K562 (cell line): ENCODE measurements at regions not wholly inside any gene's neighbourhood (a gene's known extent, or its start where the extent isn't known, plus 50 kb on each side); places are given as distances from the start of the nearest gene placed in this dataset.

Experiments
- ATAC-seq: fragments of 200-7000 bp; cut with Tn5 transposase; 3 replicates; pipeline ENCODE4 v1.9.1; 2020; ENCODE audit warnings: moderate library complexity
- BruUV-seq: library from RNA; stranded (reverse); fragments of 400-500 nt; replicated peaks from 2 replicates; lab custom pipeline; 2021; lab: Mats Ljungman, UMichigan
- CTCF ChIA-PET: fragments of 300-600 bp; formaldehyde crosslinking; extraction: SDS; loops from one replicate; lab custom pipeline; 2021; ENCODE audit warnings: low intra/inter-chr PET ratio; lab: Yijun Ruan, JAX
- POLR2A ChIA-PET: fragments of 300-600, 350-650 bp; sonication (Branson Sonifier 250); formaldehyde crosslinking; extraction: SDS; loops from one replicate; lab custom pipeline; 2021; ENCODE audit warnings: antibody characterized with exemption, inconsistent platforms; lab: Yijun Ruan, JAX
- DNase-seq, 4 experiments: peaks; one replicate each; pipeline versions ENCODE4 v3.0.0 to v3.0.0-alpha.2; 2011 to 2018; ENCODE audit warnings: low spot score in 3 of 4, mixed read lengths in 3 of 4; ENCODE audit errors: extremely low read depth in 1 of 4
- FAIRE-seq: peaks from 2 replicates; lab custom pipeline; 2011; peaks lifted over from hg19 to GRCh38; lab: Jason Lieb, UNC
- H2AFZ ChIP-seq: 2 replicates; pipeline ENCODE4 v1.6.0; 2011; ENCODE audit warnings: low read depth, low read length, control low read depth, inconsistent platforms
- H3K27ac ChIP-seq: fragments of 200-600 bp; 3 replicates; pipeline ENCODE4 v1.8.0; 2011; ENCODE audit warnings: low read depth, mild to moderate bottlenecking, control low read depth, inconsistent platforms, low read length, moderate library complexity, mixed read lengths; ENCODE audit errors: extremely low read depth
- H3K27me3 ChIP-seq, 2 experiments: fragments of 300-600 bp in 1 of 2; 2 replicates in 1 of 2; 3 replicates in 1 of 2; pipeline versions ENCODE4 v1.6.0 to v1.8.0; 2011; ENCODE audit warnings: inconsistent platforms in 2 of 2, low read length in 2 of 2, mild to moderate bottlenecking in 1 of 2, mixed read lengths in 1 of 2, moderate library complexity in 1 of 2; ENCODE audit not compliant: control insufficient read depth in 2 of 2, insufficient read depth in 2 of 2
- H3K36me3 ChIP-seq: fragments of 300-600 bp; 3 replicates; pipeline ENCODE4 v1.8.0; 2011; ENCODE audit warnings: mild to moderate bottlenecking, low read length, inconsistent platforms; ENCODE audit not compliant: control insufficient read depth, insufficient read depth
- H3K4me1 ChIP-seq, 2 experiments: fragments of 200-600 bp in 1 of 2; replicated peaks in 1 of 2; 2 replicates in 1 of 2; 3 replicates in 1 of 2; pipeline versions ENCODE4 v1.5.1 to v1.8.0; 2011; ENCODE audit warnings: inconsistent platforms in 2 of 2, low read length in 2 of 2, mild to moderate bottlenecking in 1 of 2, mixed read lengths in 1 of 2, moderate library complexity in 1 of 2; ENCODE audit not compliant: control insufficient read depth in 2 of 2, insufficient read depth in 2 of 2
- H3K4me2 ChIP-seq: 2 replicates; pipeline ENCODE4 v1.6.1; 2011; ENCODE audit warnings: low read length, control low read depth, inconsistent platforms, mixed read lengths; ENCODE audit not compliant: insufficient read depth
- H3K4me3 ChIP-seq: fragments of 200-600 bp; sonication (generic), shearing (Covaris generic); 2 replicates; pipeline ENCODE4 v1.5.1; 2016; ENCODE audit warnings: control low read depth, inconsistent platforms
- H3K79me2 ChIP-seq: fragments of 200-600 bp; 3 replicates; pipeline ENCODE4 v1.8.0; 2011; ENCODE audit warnings: low read length, inconsistent platforms; ENCODE audit not compliant: control insufficient read depth, insufficient read depth
- H3K9ac ChIP-seq, 2 experiments: 2 replicates each; pipeline versions ENCODE4 v1.6.0 to v1.6.1; 2011; ENCODE audit warnings: low read depth in 2 of 2, low read length in 2 of 2, control low read depth in 1 of 2, inconsistent platforms in 1 of 2, mild to moderate bottlenecking in 1 of 2, mixed read lengths in 1 of 2; ENCODE audit not compliant: insufficient read depth in 1 of 2
- H3K9me1 ChIP-seq: one replicate; pipeline ENCODE4 v1.6.0; 2011; ENCODE audit warnings: inconsistent platforms, mild to moderate bottlenecking, low read length, moderate library complexity; ENCODE audit not compliant: control insufficient read depth, insufficient read depth
- H3K9me3 ChIP-seq: replicated peaks from 2 replicates; pipeline ENCODE4 v1.5.1; 2011; ENCODE audit warnings: low read depth, low read length, inconsistent platforms; ENCODE audit not compliant: control insufficient read depth, insufficient read depth
- H4K20me1 ChIP-seq: replicated peaks from 2 replicates; pipeline ENCODE4 v1.6.1; 2011; ENCODE audit warnings: low read length, inconsistent platforms, mixed read lengths; ENCODE audit not compliant: control insufficient read depth, insufficient read depth
- CAMTA2 ChIP-seq: fragments of 250-450 bp; sonication (Bioruptor Pico); conservative IDR thresholded peaks from 2 replicates; pipeline ENCODE4 v1.5.1; 2022
- EGR1 ChIP-seq: fragments of 450-650 bp; conservative IDR thresholded peaks from 2 replicates; pipeline ENCODE4 v1.6.1; 2017; ENCODE audit warnings: mild to moderate bottlenecking
- FOSL1 ChIP-seq: fragments of 200-800 bp; sonication (Bioruptor generic); conservative IDR thresholded peaks from 2 replicates; pipeline ENCODE4 v1.6.1; 2016; ENCODE audit warnings: missing genetic modification characterization, missing compliant biosample characterization
- GATA2 ChIP-seq: sonication (generic); formaldehyde crosslinking; IDR thresholded peaks from 2 replicates; pipeline ENCODE4 v1.4.0; 2020; ENCODE audit warnings: mild to moderate bottlenecking, missing genetic modification reagents
- IRF2 ChIP-seq: sonication (generic); formaldehyde crosslinking; IDR thresholded peaks from 2 replicates; pipeline ENCODE4 v1.8.1; 2022; ENCODE audit warnings: mild to moderate bottlenecking, missing genetic modification reagents
- JUND ChIP-seq, 2 experiments: IDR thresholded peaks; 2 replicates in 1 of 2; 3 replicates in 1 of 2; pipeline ENCODE4 v1.6.1; 2011; ENCODE audit warnings: borderline replicate concordance in 2 of 2, low read depth in 2 of 2, low read length in 2 of 2, improper control_type of control experiment in 1 of 2, missing biosample characterization in 1 of 2, missing genetic modification characterization in 1 of 2, missing genetic modification reagents in 1 of 2
- NUFIP1 ChIP-seq: fragments of 450-650 bp; IDR thresholded peaks from 2 replicates; pipeline ENCODE4 v1.6.1; 2018; ENCODE audit not compliant: partially characterized antibody
- PHF20 ChIP-seq: fragments of 450-650 bp; IDR thresholded peaks from 2 replicates; pipeline ENCODE4 v1.6.1; 2018; ENCODE audit not compliant: partially characterized antibody
- RFX1 ChIP-seq: fragments of 450-650 bp; IDR thresholded peaks from 2 replicates; pipeline ENCODE4 v1.6.1; 2016; ENCODE audit warnings: mild to moderate bottlenecking, moderate library complexity
- SAP30 ChIP-seq: fragments of 200-600 bp; sonication (generic); IDR thresholded peaks from 2 replicates; pipeline ENCODE4 v1.6.1; 2012; ENCODE audit warnings: borderline replicate concordance, low read depth, mild to moderate bottlenecking, moderate library complexity, low read length, control low read depth, inconsistent platforms; ENCODE audit not compliant: insufficient read depth, poor library complexity, severe bottlenecking
- ZKSCAN8 ChIP-seq: fragments of 200-800 bp; sonication (Bioruptor generic); IDR thresholded peaks from 2 replicates; pipeline ENCODE4 v1.6.1; 2016; ENCODE audit warnings: missing genetic modification characterization, missing compliant biosample characterization
- ZNF384 ChIP-seq: IDR thresholded peaks from 2 replicates; pipeline ENCODE4 v1.6.1; 2012; ENCODE audit warnings: low read depth, low read length, improper control_type of control experiment
- ZNF431 ChIP-seq: sonication (generic); formaldehyde crosslinking; IDR thresholded peaks from 2 replicates; pipeline ENCODE4 v1.8.0; 2022; ENCODE audit warnings: mild to moderate bottlenecking, missing genetic modification reagents
- WGBS: fragments of 100-300 bp; shearing (Covaris generic); methylation state at CpG from one replicate; pipeline ENCODE4 v1.1.6; 2016; ENCODE audit warnings: low coverage, mixed read lengths; ENCODE audit not compliant: insufficient coverage; ENCODE audit errors: missing lambda C conversion rate; 5-methylcytosine and 5-hydroxymethylcytosine counted together
- in situ Hi-C: fragments of 300-500 bp; cut with MboI; formaldehyde crosslinking; loops from 4 replicates; pipeline ENCODE4 v1.15.0; 2018; ENCODE audit warnings: inconsistent platforms, mixed read lengths
- intact Hi-C: fragments of 100-400 bp; cut with micrococcal nuclease; formaldehyde crosslinking; loops from 2 replicates; pipeline ENCODE4 v1.14.2; 2022
- TF ChIP-seq, protein P1 (sequence below): fragments of 250-450 bp; sonication (Bioruptor Pico); IDR thresholded peaks from 2 replicates; pipeline ENCODE4 v1.5.0; 2021; ENCODE audit warnings: mild to moderate bottlenecking, borderline replicate concordance

DNA sequence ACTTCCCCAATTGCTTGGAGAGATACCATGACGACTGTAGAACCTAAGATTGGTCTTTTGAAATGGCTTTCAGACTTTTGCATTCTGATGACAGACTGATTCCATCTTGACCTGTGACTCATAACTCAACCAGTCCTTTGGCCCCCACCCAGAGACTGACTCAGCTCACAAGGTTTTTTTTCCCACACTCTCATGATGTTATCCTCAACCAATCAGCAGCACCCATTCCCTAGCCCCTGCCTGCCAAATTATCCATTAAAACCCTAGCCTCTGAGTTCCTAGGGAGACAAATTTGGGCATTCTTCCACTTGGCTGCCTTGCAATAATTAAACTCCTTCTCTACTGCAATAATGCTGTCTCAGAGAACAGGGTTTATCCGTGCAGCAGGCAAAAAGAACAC is 1263.3 kb upstream of the CDH9 start:
- BruUV-seq, result no TSS peak
- H3K4me2 ChIP-seq, result no peak overlapping the region
- H3K4me1 ChIP-seq, result no peaks in the 10 kb centered on the region
- H4K20me1 ChIP-seq, result no peaks in the 10 kb centered on the region
- CTCF ChIA-PET, result no interaction called here
- DNase-seq (peak in 1 of 4 experiments; percentile 0), FAIRE-seq (no peak), ATAC-seq (no peak)
- in situ Hi-C loops, result no loop called here
- H3K79me2 ChIP-seq, result no peaks in the 10 kb centered on the region
- H2AFZ ChIP-seq, result no peak overlapping the region
- no peak overlapping the region for H3K4me3 ChIP-seq
- H3K36me3 ChIP-seq, result no peaks in the 10 kb centered on the region
- 0% methylated on average over 2 of the region's 2 CpGs for WGBS
- H3K9me1 ChIP-seq, result no peaks in the 10 kb centered on the region
- H3K9me3 ChIP-seq, result no peaks in the 10 kb centered on the region
- POLR2A ChIA-PET, result no interaction called here
- H3K27ac ChIP-seq, result no peak overlapping the region
- H3K27me3 ChIP-seq, result no peaks in the 10 kb centered on the region
- intact Hi-C loops, result no loop called here
- H3K9ac ChIP-seq, result no peak overlapping the region
- TF ChIP-seq ZNF384 (no peak), RFX1 (peak; percentile 12; the same call in 1 of the 2 replicates), SAP30 (no peak), JUND (IDR thresholded peaks at IDR 0.05; ENCODE audit: borderline replicate concordance, low read depth, low read length) (no peak), JUND (tag; IDR thresholded peaks at IDR 0.05; ENCODE audit: borderline replicate concordance, low read depth, low read length) (peak; percentile 42; the same call in 1 of the 3 replicates), NUFIP1 (no peak), ZNF431 (CRISPR knock-in tag) (no peak), EGR1 (no peak), FOSL1 (peak; percentile 31; the same call in 1 of the 2 replicates), PHF20 (no peak), CAMTA2 (no peak), IRF2 (no peak), ZKSCAN8 (CRISPR knock-in tag) (no peak), GATA2 (no peak)
- TF ChIP-seq, protein P1, sequence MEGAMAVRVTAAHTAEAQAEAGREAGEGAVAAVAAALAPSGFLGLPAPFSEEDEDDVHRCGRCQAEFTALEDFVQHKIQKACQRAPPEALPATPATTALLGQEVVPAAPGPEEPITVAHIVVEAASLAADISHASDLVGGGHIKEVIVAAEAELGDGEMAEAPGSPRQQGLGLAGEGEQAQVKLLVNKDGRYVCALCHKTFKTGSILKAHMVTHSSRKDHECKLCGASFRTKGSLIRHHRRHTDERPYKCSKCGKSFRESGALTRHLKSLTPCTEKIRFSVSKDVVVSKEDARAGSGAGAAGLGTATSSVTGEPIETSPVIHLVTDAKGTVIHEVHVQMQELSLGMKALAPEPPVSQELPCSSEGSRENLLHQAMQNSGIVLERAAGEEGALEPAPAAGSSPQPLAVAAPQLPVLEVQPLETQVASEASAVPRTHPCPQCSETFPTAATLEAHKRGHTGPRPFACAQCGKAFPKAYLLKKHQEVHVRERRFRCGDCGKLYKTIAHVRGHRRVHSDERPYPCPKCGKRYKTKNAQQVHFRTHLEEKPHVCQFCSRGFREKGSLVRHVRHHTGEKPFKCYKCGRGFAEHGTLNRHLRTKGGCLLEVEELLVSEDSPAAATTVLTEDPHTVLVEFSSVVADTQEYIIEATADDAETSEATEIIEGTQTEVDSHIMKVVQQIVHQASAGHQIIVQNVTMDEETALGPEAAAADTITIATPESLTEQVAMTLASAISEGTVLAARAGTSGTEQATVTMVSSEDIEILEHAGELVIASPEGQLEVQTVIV (CRISPR knock-in tag), result no peak
